Stimulated activated CD4-positive, alpha-beta T cell treated with anti-CD3 and anti-CD28 coated beads, Interleukin-15, amount 100 ng/mL, for 48 hours (primary cell): ENCODE measurements at regions not wholly inside any gene's neighbourhood (a gene's known extent, or its start where the extent isn't known, plus 50 kb on each side); places are given as distances from the start of the nearest gene placed in this dataset.

Experiments
- DNase-seq, 2 donors: peaks; one replicate each; pipeline ENCODE4 v3.0.0-alpha.2; 2020; ENCODE audit warnings: low read depth in 2 of 2

- DNase-seq: no peak
Observed at GRCh38 chr3:117128133-117128532, 418.6 kb downstream of the TUSC7 start.

DNA sequence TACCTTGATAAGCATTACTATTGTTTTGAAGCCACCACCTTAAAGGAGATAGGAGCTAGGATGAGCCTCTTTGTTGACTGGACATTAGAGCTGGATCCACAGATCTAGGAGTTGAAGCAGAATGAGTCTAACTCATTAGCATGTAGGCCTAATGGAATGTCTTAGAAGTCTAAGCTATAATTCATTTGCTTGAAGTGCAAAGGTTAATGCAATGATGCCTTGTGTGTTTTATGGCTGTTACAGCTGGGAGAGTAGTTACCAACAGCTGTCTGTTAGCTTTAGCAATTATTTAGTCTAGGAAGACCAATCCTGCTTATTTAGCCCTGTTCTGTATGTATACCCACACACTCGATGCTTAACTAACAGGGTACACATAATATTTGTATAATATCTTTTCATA is 419.3 kb downstream of the TUSC7 start:
- no peak for DNase-seq

- no peak for DNase-seq
Observed at GRCh38 chr3:117129516-117129915, 419.9 kb downstream of the TUSC7 start.

GRCh38 chr3:117130222-117130621 is 420.6 kb downstream of the TUSC7 start:
- DNase-seq: no peak

- no peak for DNase-seq
Observed at GRCh38 chr3:117131259-117131658, 421.7 kb downstream of the TUSC7 start.

DNA sequence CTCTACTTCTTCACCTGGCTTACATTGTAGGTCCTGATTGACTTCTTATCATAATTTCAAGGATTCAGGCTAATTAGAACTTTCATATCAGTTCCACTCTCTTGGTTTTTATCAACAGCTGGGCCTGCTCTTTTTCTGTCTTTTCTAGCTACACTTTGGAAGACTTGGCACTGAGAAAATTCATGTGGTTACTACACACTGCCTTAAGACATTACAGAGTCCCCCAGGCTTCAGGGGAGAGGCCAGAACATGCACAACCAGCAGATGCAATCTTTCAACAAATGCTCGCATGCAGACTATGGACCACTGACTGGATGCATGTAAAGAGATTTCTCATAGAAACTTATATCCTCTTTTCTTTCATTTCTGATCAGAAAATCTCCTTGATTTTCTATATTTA is 423.5 kb downstream of the TUSC7 start:
- no peak for DNase-seq

DNA sequence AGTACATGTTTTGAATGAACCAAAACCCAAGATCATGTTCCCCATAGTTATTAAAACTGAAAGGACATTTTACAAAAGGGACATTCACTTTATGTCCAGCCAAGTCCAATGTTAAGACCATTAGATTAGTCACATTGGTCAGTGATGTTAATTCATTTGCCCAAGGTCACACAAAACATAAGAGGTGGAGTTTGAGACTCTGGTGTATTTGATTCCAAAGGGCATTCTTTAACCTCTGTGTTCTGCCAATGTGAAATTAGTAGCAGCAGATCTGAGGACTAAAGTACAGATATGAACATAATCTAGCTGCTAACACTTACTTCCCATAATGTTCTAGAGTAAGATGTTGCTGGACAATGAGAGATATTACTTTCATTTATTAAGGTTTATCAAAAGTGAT is 425.6 kb downstream of the TUSC7 start:
- DNase-seq: no peak

GRCh38 chr3:117136003-117136402 is 426.4 kb downstream of the TUSC7 start:
- DNase-seq: no peak

DNA sequence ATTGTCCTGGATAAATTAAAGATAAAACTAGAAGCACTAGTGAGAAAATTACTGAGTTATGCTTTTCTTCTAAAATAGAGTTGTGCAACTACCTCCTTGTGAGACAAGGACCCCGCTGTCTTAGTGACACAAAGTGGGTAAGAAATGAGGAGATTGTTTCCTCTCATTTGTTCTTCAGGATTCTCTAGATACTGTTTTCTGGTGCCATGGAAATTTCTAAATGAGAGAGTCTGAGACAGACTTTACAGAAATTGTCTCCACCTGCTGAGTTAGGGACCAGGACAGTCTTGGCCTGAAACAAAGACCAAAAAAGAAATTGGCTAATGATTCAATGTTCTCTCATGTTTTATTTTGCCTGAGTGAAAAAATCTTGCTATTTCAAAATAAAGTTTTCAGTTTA is 427.5 kb downstream of the TUSC7 start:
- DNase-seq: no peak

DNA sequence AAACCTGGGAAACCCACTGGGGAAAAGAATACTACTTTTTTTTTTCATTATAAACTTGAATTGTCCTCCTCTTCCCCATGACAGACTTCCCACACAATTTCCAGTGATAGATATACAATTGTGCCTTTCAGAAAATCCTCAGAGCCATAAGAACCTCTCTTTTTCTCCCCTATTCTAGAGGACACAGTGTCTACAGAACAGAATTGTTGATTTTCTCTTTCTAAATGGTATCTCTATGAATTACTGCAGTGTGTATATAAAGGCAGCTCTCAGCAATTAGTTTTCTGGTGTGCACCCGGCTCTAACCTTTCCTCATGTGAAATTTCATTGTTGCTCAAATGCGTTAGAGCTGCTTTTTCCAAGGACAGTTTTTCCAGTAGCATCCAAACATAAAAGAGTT is 430.1 kb downstream of the TUSC7 start:
- DNase-seq: no peak

- no peak for DNase-seq
Observed at GRCh38 chr3:117141812-117142211, 432.2 kb downstream of the TUSC7 start.

- no peak for DNase-seq
Observed at GRCh38 chr3:117144853-117145252, 435.3 kb downstream of the TUSC7 start.

- no peak for DNase-seq
Observed at GRCh38 chr3:117145677-117146076, 436.1 kb downstream of the TUSC7 start.

DNA sequence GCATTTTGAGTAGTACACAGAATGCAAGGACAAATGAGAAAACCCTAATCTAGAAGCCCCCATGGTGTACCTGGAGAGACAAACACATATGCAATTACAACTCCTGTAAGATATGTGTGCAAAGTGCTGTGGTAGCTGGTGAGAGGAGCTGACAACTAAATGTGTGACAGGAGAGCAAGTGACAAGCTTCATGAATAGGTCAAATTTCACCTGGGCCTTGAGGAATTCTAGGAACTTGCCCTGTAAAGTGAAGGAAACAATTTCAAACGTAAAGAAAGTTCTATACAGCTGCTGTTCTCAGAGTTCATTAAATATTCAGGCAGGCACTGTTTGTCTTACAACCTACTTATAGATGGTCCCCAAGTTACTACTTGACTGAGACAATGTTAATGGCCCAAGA is 437.0 kb downstream of the TUSC7 start:
- DNase-seq: no peak

DNA sequence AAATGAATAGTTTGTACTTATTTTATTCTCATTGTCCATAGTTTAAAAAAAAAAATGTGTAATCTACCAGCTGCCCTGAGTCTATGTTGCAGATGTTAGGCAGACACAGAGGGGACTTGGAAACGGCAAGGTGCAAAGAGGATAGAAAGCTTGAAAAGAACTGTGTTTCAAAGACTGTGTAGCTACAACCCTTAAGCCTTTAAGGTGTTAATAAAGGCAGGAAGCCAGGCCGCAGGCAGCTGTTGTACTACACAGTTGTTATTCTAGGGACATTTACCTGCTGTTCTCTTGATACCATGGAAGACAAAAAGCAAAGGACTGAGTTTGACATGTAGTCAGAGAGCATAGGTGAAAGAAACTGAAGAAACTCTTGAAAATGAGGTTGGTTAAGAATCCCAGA is 440.0 kb downstream of the TUSC7 start:
- no peak for DNase-seq

- DNase-seq: no peak
Observed at GRCh38 chr3:117150628-117151027, 441.0 kb downstream of the TUSC7 start.

GRCh38 chr3:117160176-117160575 is 450.6 kb downstream of the TUSC7 start:
- DNase-seq: no peak

- no peak for DNase-seq
Observed at GRCh38 chr3:117161816-117162215, 452.2 kb downstream of the TUSC7 start.

DNA sequence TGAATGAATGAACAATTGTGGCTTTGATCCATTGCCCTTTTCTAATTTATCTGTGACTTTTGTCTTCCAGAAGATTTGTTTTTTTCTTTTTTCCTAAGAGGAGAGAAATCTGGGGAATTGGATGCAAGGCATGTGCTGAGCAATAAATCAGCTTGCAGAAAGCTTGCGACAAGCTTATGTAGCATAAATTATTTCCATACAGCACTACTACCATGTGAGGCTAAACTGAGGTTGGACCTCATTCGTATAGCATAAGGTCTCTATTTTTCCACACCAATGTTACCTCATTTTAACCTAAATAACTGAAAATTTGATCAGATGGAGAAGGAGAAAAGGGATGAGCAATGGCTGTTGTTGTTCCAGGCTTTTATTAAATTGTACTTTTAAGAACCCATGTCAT is 455.6 kb downstream of the TUSC7 start:
- no peak for DNase-seq

GRCh38 chr3:117165601-117166051 is 456.0 kb downstream of the TUSC7 start:
- no peak for DNase-seq

DNA sequence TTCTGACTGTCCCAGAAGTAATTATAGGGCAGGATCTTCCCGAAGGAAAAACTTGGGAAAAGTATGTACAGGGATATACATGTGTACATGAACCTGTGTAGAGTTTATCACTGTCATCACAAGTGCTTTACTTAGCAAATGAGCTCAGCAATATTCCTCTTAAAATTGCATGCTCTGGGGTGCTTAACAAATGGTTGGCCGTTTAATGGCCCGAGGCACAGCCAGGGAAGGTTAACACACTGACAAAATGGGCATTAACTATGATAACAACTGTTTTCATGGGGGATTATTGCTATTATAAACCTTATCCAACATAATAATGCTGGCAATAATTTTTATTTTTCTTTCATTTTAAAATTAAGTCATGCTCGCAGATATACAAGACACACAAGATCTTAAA is 459.3 kb downstream of the TUSC7 start:
- DNase-seq: no peak

- no peak for DNase-seq
Observed at GRCh38 chr3:117170094-117170493, 460.5 kb downstream of the TUSC7 start.

DNA sequence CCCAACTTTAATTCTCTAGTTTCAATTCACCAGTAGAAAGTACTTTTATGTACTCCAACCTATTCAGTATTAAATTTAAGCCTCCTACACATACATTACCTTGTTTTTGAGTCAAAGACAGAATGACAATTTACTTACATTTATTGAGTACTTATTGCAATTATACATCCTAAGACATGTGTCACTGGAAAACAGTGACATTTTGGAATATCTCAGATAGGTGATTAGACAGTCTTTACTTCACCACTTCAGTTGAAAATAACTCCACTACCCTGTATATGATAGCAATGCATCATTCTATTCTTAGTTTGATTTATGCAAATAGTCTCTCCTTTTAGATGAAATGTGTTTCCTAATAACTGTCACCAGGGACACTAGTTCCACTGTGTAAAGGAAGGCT is 461.5 kb downstream of the TUSC7 start:
- DNase-seq: no peak

GRCh38 chr3:117172426-117172825 is 462.8 kb downstream of the TUSC7 start:
- no peak for DNase-seq

- DNase-seq: no peak
Observed at GRCh38 chr3:117181222-117181621, 471.6 kb downstream of the TUSC7 start.
